Large intestine (tissue), 3 donors: ENCODE measurements at regions not wholly inside any gene's neighbourhood (a gene's known extent, or its start where the extent isn't known, plus 50 kb on each side); places are given as distances from the start of the nearest gene placed in this dataset.
A peak's percentile ranks its signal among the peaks of the same experiment; 100 is the strongest.

Source experiments
- DNase-seq, 2 donors: peaks; one replicate each; pipeline versions ENCODE4 v3.0.0 to v3.0.0-alpha.2; 2013
- H3K27ac ChIP-seq: one replicate; pipeline ENCODE4 v1.5.1; 2013; ENCODE audit warnings: low read length
- H3K27me3 ChIP-seq: 2 replicates; pipeline ENCODE4 v1.6.1; 2013; ENCODE audit warnings: low read length; ENCODE audit not compliant: control insufficient read depth, insufficient read depth
- H3K36me3 ChIP-seq: 2 replicates; pipeline ENCODE4 v1.6.1; 2013; ENCODE audit warnings: low read length; ENCODE audit not compliant: control insufficient read depth, insufficient read depth
- H3K4me1 ChIP-seq: one replicate; pipeline ENCODE4 v1.6.1; 2013; ENCODE audit warnings: low read length; ENCODE audit not compliant: control insufficient read depth, insufficient read depth
- H3K4me3 ChIP-seq: one replicate; pipeline ENCODE4 v1.5.1; 2013; ENCODE audit warnings: low read length
- H3K9me3 ChIP-seq: one replicate; pipeline ENCODE4 v1.6.1; 2013; ENCODE audit warnings: mild to moderate bottlenecking, low read depth, low read length, moderate library complexity; ENCODE audit not compliant: control insufficient read depth
- WGBS: methylation state at CpG from one replicate; pipeline ENCODE4 v1.1.5; 2013; ENCODE audit warnings: low lambda C conversion rate; ENCODE audit not compliant: insufficient coverage; 5-methylcytosine and 5-hydroxymethylcytosine counted together

- no peak overlapping the region for H3K27ac ChIP-seq
- no peaks in the 10 kb centered on the region for H3K9me3 ChIP-seq
- 50% methylated on average over 1 of the region's 11 CpGs for WGBS
- no peaks in the 10 kb centered on the region for H3K36me3 ChIP-seq
- no peaks in the 10 kb centered on the region for H3K4me1 ChIP-seq
- no peak overlapping the region for H3K4me3 ChIP-seq
- DNase-seq: no peak
- no peaks in the 10 kb centered on the region for H3K27me3 ChIP-seq
These were observed 144.1 kb upstream of the SERP2 start for GRCh38 chr13:44229371-44230030.

- H3K4me3 ChIP-seq: no peak overlapping the region
- no peaks in the 10 kb centered on the region for H3K27me3 ChIP-seq
- H3K27ac ChIP-seq: no peak overlapping the region
- H3K9me3 ChIP-seq: no peaks in the 10 kb centered on the region
- DNase-seq: no peak
- no peaks in the 10 kb centered on the region for H3K36me3 ChIP-seq
- no peaks in the 10 kb centered on the region for H3K4me1 ChIP-seq
- 86% methylated on average over 1 of the region's 7 CpGs for WGBS
These were observed 143.6 kb upstream of the SERP2 start for GRCh38 chr13:44230071-44230470.

GRCh38 chr13:44230736-44231135 lies 142.9 kb upstream of the SERP2 start:
- WGBS: 60% methylated on average over 1 of the region's 6 CpGs
- no peak for DNase-seq
- Histone ChIP-seq H3K4me3 (no peak overlapping the region), H3K4me1 (no peaks in the 10 kb centered on the region), H3K36me3 (no peaks in the 10 kb centered on the region), H3K9me3 (no peaks in the 10 kb centered on the region), H3K27ac (no peak overlapping the region), H3K27me3 (no peaks in the 10 kb centered on the region)

GRCh38 chr13:44231786-44232516 lies 141.7 kb upstream of the SERP2 start:
- peak; percentile 90 to 94 for DNase-seq
- H3K27me3 ChIP-seq: no peaks in the 10 kb centered on the region
- H3K27ac ChIP-seq: peak overlapping the region; percentile 37
- WGBS: 92% methylated on average over 4 of the region's 15 CpGs
- no peaks in the 10 kb centered on the region for H3K36me3 ChIP-seq
- no peaks in the 10 kb centered on the region for H3K9me3 ChIP-seq
- no peaks in the 10 kb centered on the region for H3K4me1 ChIP-seq
- H3K4me3 ChIP-seq: no peak overlapping the region

- no peak overlapping the region for H3K4me3 ChIP-seq
- no peaks in the 10 kb centered on the region for H3K36me3 ChIP-seq
- peak in 1 of 2 donors; percentile 28 for DNase-seq
- H3K27ac ChIP-seq: peak overlapping the region; percentile 37
- no peaks in the 10 kb centered on the region for H3K9me3 ChIP-seq
- WGBS: 54% methylated on average over 2 of the region's 6 CpGs
- no peaks in the 10 kb centered on the region for H3K4me1 ChIP-seq
- no peaks in the 10 kb centered on the region for H3K27me3 ChIP-seq
These were observed 140.8 kb upstream of the SERP2 start for GRCh38 chr13:44232774-44233173.

GRCh38 chr13:44234566-44234965 lies 139.1 kb upstream of the SERP2 start:
- H3K36me3 ChIP-seq: no peaks in the 10 kb centered on the region
- no peak overlapping the region for H3K4me3 ChIP-seq
- WGBS: 100% methylated on average over 1 of the region's 1 CpG
- H3K4me1 ChIP-seq: no peaks in the 10 kb centered on the region
- no peaks in the 10 kb centered on the region for H3K27me3 ChIP-seq
- no peak overlapping the region for H3K27ac ChIP-seq
- no peaks in the 10 kb centered on the region for H3K9me3 ChIP-seq
- DNase-seq: no peak

GRCh38 chr13:44236370-44236769 lies 137.3 kb upstream of the SERP2 start:
- WGBS: no CpG with 5 or more reads among the region's 1 CpG
- DNase-seq: no peak
- Histone ChIP-seq H3K4me1 (peaks cover 5% of the 10 kb centered on the region), H3K27me3 (no peaks in the 10 kb centered on the region), H3K4me3 (no peak overlapping the region), H3K27ac (peak overlapping the region; percentile 24), H3K36me3 (no peaks in the 10 kb centered on the region), H3K9me3 (no peaks in the 10 kb centered on the region)

- Histone ChIP-seq H3K4me3 (no peak overlapping the region), H3K4me1 (peaks cover 5% of the 10 kb centered on the region), H3K27ac (peak overlapping the region; percentile 24), H3K9me3 (no peaks in the 10 kb centered on the region), H3K36me3 (no peaks in the 10 kb centered on the region), H3K27me3 (no peaks in the 10 kb centered on the region)
- no peak for DNase-seq
- 100% methylated on average over 1 of the region's 5 CpGs for WGBS
These were observed 136.8 kb upstream of the SERP2 start for GRCh38 chr13:44236801-44237207.

- Histone ChIP-seq H3K27ac (peak overlapping the region; percentile 24), H3K4me3 (no peak overlapping the region), H3K36me3 (no peaks in the 10 kb centered on the region), H3K4me1 (peaks cover 5% of the 10 kb centered on the region), H3K27me3 (no peaks in the 10 kb centered on the region), H3K9me3 (no peaks in the 10 kb centered on the region)
- WGBS: no CpG with 5 or more reads among the region's 4 CpGs
- DNase-seq: peak; percentile 16 to 43
These were observed 136.3 kb upstream of the SERP2 start for GRCh38 chr13:44237276-44237767.

GRCh38 chr13:44237881-44238421 lies 135.7 kb upstream of the SERP2 start:
- H3K4me3 ChIP-seq: no peak overlapping the region
- 77% methylated on average over 2 of the region's 4 CpGs for WGBS
- H3K36me3 ChIP-seq: no peaks in the 10 kb centered on the region
- peaks cover 5% of the 10 kb centered on the region for H3K4me1 ChIP-seq
- DNase-seq: peak; percentile 24 to 25
- peak overlapping the region; percentile 24 for H3K27ac ChIP-seq
- H3K27me3 ChIP-seq: no peaks in the 10 kb centered on the region
- no peaks in the 10 kb centered on the region for H3K9me3 ChIP-seq
